A673 (cell line): ENCODE measurements at regions not wholly inside any gene's neighbourhood (a gene's known extent, or its start where the extent isn't known, plus 50 kb on each side); places are given as distances from the start of the nearest gene placed in this dataset.

ENCODE experiments used
- BruUV-seq: library from RNA; stranded (reverse); fragments of 400-500 nt; replicated peaks from 2 replicates; lab custom pipeline; 2021; lab: Mats Ljungman, UMichigan
- CTCF ChIA-PET: fragments of 300-600 bp; sonication (Branson Sonifier 250); formaldehyde crosslinking; loops from one replicate; lab custom pipeline; 2022; ENCODE audit warnings: antibody characterized with exemption; lab: Charles Lee
- POLR2A ChIA-PET: fragments of 300-600 bp; sonication (Branson Sonifier 250); formaldehyde crosslinking; loops from one replicate; lab custom pipeline; 2022; ENCODE audit warnings: antibody characterized with exemption; ENCODE audit not compliant: low non-redundant PET; lab: Charles Lee
- DNase-seq: peaks from one replicate; pipeline ENCODE4 v3.0.0-alpha.2; 2015; ENCODE audit warnings: low spot score
- H3K27ac ChIP-seq: fragments of 200-600 bp; sonication (generic); 2 replicates; pipeline ENCODE4 v1.5.1; 2016; ENCODE audit warnings: mixed run types, low read depth, mild to moderate bottlenecking, mixed read lengths, antibody characterized with exemption, low read length; ENCODE audit not compliant: poor library complexity, severe bottlenecking
- H3K27me3 ChIP-seq: fragments of 200-600 bp; sonication (generic); replicated peaks from 2 replicates; pipeline ENCODE4 v1.6.1; 2017; ENCODE audit warnings: mixed run types, low read depth, mild to moderate bottlenecking, mixed read lengths, antibody characterized with exemption, low read length; ENCODE audit not compliant: insufficient read depth, poor library complexity
- H3K36me3 ChIP-seq: fragments of 200-600 bp; sonication (generic); 2 replicates; pipeline ENCODE4 v1.6.1; 2016; ENCODE audit warnings: mixed run types, mild to moderate bottlenecking, mixed read lengths, antibody characterized with exemption, low read length; ENCODE audit not compliant: insufficient read depth, poor library complexity, severe bottlenecking
- H3K4me1 ChIP-seq: fragments of 200-600 bp; sonication (generic); 2 replicates; pipeline ENCODE4 v1.6.1; 2017; ENCODE audit warnings: mixed run types, mild to moderate bottlenecking, mixed read lengths, antibody characterized with exemption, low read length; ENCODE audit not compliant: insufficient read depth, poor library complexity, severe bottlenecking
- H3K4me3 ChIP-seq: fragments of 200-600 bp; sonication (generic); 2 replicates; pipeline ENCODE4 v1.5.1; 2016; ENCODE audit warnings: low read depth, mixed run types, mild to moderate bottlenecking, mixed read lengths, low read length; ENCODE audit not compliant: poor library complexity, severe bottlenecking
- H3K9me3 ChIP-seq: fragments of 200-600 bp; sonication (generic); 2 replicates; pipeline ENCODE4 v1.6.1; 2016; ENCODE audit warnings: mixed run types, low read depth, mild to moderate bottlenecking, mixed read lengths, antibody characterized with exemption, low read length; ENCODE audit not compliant: poor library complexity, severe bottlenecking
- EZH2 ChIP-seq: fragments of 200-600 bp; sonication (generic); IDR thresholded peaks from 2 replicates; pipeline ENCODE4 v1.6.1; 2017; ENCODE audit warnings: borderline replicate concordance, low read depth, mild to moderate bottlenecking, mixed read lengths, antibody characterized with exemption, low read length; ENCODE audit not compliant: poor library complexity, severe bottlenecking
- intact Hi-C: fragments of 100-400 bp; cut with micrococcal nuclease; formaldehyde crosslinking; loops from one replicate; pipeline ENCODE4 v1.10.0; 2022; ENCODE audit not compliant: unreplicated experiment
- TF ChIP-seq, protein P1 (sequence below): fragments of 300-800, 200-600 bp; sonication (generic); conservative IDR thresholded peaks from 2 replicates; pipeline ENCODE4 v1.5.1; 2017; ENCODE audit warnings: low read depth, mild to moderate bottlenecking, antibody characterized with exemption, low read length, moderate library complexity, mixed read lengths

DNA sequence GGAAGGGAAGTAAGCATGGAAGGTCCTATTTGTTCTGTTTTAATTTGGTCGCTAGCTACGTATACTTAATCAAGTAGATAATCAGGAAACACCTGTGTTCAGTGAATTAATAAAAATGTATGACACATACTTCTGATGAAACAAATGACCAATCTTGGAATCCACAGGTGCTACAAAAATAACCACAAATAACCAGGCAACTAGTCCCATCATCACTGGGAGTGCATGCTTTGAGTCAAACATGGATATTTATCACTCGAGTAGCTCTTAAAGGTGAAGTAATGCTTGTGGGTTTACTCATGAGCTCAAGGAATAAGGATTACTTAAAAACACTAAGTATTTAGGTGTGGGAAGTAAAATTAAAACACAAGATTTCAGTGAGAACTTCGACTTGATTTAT, 285.6 kb upstream of the ID4 start:
- BruUV-seq, result no TSS peak
- no peak overlapping the region for H3K4me3 ChIP-seq
- no peaks in the 10 kb centered on the region for H3K27me3 ChIP-seq
- H3K4me1 ChIP-seq, result no peaks in the 10 kb centered on the region
- no peak overlapping the region for H3K27ac ChIP-seq
- ChIA-PET CTCF (no interaction called here), POLR2A (interaction anchor here (0.6 kb wide), 1 partner anchor 1263 kb away, joined by 4 read pairs; no protein-coding TSS in a partner anchor)
- no peaks in the 10 kb centered on the region for H3K36me3 ChIP-seq
- TF ChIP-seq, protein P1, sequence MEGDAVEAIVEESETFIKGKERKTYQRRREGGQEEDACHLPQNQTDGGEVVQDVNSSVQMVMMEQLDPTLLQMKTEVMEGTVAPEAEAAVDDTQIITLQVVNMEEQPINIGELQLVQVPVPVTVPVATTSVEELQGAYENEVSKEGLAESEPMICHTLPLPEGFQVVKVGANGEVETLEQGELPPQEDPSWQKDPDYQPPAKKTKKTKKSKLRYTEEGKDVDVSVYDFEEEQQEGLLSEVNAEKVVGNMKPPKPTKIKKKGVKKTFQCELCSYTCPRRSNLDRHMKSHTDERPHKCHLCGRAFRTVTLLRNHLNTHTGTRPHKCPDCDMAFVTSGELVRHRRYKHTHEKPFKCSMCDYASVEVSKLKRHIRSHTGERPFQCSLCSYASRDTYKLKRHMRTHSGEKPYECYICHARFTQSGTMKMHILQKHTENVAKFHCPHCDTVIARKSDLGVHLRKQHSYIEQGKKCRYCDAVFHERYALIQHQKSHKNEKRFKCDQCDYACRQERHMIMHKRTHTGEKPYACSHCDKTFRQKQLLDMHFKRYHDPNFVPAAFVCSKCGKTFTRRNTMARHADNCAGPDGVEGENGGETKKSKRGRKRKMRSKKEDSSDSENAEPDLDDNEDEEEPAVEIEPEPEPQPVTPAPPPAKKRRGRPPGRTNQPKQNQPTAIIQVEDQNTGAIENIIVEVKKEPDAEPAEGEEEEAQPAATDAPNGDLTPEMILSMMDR, result no peak
- TF ChIP-seq EZH2, result no peak
- intact Hi-C loops, result no loop called here
- no peak for DNase-seq
- peaks cover 4% of the 10 kb centered on the region for H3K9me3 ChIP-seq

DNA sequence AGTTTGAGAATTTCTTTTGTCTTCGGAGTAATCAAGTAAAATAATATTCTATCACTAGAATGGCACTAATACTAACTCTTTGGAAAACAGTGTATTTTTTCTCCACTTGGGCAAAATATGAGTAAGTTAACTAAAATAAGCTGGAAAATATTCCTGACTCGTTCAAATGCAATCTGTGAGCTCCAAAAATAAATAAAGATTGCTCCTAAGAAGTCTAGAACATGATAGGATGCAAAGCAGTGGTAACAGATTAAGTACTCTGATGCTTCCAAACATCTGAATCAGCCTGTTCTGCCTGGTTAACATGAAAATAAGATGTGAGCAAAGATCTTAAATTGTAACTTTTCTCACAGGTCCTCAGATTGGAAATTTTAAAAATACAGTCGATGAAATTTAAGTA, 285.1 kb upstream of the ID4 start:
- BruUV-seq, result no TSS peak
- ChIA-PET CTCF (no interaction called here), POLR2A (no interaction called here)
- Histone ChIP-seq H3K4me3 (no peak overlapping the region), H3K36me3 (no peaks in the 10 kb centered on the region), H3K9me3 (peaks cover 4% of the 10 kb centered on the region), H3K27me3 (no peaks in the 10 kb centered on the region), H3K4me1 (no peaks in the 10 kb centered on the region), H3K27ac (no peak overlapping the region)
- DNase-seq, result no peak
- TF ChIP-seq EZH2, result no peak
- TF ChIP-seq, protein P1, result no peak
- intact Hi-C loops, result no loop called here

DNA sequence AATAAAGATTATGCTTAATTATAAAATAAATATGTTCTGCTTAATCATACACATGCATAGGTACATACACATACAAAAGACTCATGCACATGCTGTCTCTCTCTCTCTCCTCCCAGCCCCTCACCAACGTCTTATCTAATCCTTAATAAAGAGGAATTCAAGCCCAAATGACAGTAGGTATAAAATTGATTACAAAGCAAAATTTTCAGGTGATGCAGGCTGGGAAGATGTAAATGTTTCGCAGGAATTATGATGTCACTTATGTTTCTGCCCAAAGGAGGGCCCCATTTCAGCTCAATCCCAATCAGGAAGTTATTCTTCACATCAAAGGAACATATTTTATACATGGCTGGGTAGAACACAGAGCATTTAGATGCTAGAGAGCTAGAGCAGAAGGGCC, 284.6 kb upstream of the ID4 start:
- H3K27ac ChIP-seq, result no peak overlapping the region
- H3K9me3 ChIP-seq, result peaks cover 4% of the 10 kb centered on the region
- intact Hi-C loops, result no loop called here
- H3K36me3 ChIP-seq, result no peaks in the 10 kb centered on the region
- DNase-seq, result no peak
- TF ChIP-seq EZH2, result no peak
- TF ChIP-seq, protein P1, result no peak
- H3K4me3 ChIP-seq, result no peak overlapping the region
- H3K27me3 ChIP-seq, result no peaks in the 10 kb centered on the region
- CTCF ChIA-PET, result no interaction called here
- POLR2A ChIA-PET, result no interaction called here
- H3K4me1 ChIP-seq, result no peaks in the 10 kb centered on the region
- no TSS peak for BruUV-seq
